Lung (tissue), 11 donors: ENCODE measurements at regions not wholly inside any gene's neighbourhood (a gene's known extent, or its start where the extent isn't known, plus 50 kb on each side); places are given as distances from the start of the nearest gene placed in this dataset.

Source experiments
- ATAC-seq: fragments of 200-7000 bp; cut with Tn5 transposase; one replicate; pipeline ENCODE4 v1.9.1; 2020; ENCODE audit warnings: moderate number of reproducible peaks; ENCODE audit not compliant: insufficient read depth, low FRiP score
- DNase-seq, 3 donors: peaks; one replicate each; pipeline ENCODE4 v3.0.0-alpha.2; 2013 to 2017
- H3K27ac ChIP-seq, 2 donors: one replicate each; pipeline ENCODE4 v1.5.1; 2013; ENCODE audit warnings: mild to moderate bottlenecking in 2 of 2, moderate library complexity in 2 of 2, control low read depth in 1 of 2, inconsistent platforms in 1 of 2, low read depth in 1 of 2, low read length in 1 of 2
- H3K27me3 ChIP-seq, 3 donors: one replicate each; pipeline ENCODE4 v1.5.1; 2013; ENCODE audit warnings: low read length in 2 of 3; ENCODE audit not compliant: control insufficient read depth in 3 of 3, insufficient read depth in 3 of 3
- H3K36me3 ChIP-seq, 4 donors: one replicate each; pipeline ENCODE4 v1.5.1; 2013; ENCODE audit warnings: low read length in 4 of 4, mild to moderate bottlenecking in 1 of 4, moderate library complexity in 1 of 4; ENCODE audit not compliant: control insufficient read depth in 4 of 4, insufficient read depth in 4 of 4
- H3K4me1 ChIP-seq, 5 donors: one replicate each; pipeline ENCODE4 v1.5.1; 2013; ENCODE audit warnings: low read length in 5 of 5, mild to moderate bottlenecking in 2 of 5, moderate library complexity in 1 of 5; ENCODE audit not compliant: control insufficient read depth in 5 of 5, insufficient read depth in 5 of 5
- H3K4me3 ChIP-seq: one replicate; pipeline ENCODE4 v1.5.1; 2013; ENCODE audit warnings: mild to moderate bottlenecking, control low read depth, moderate library complexity
- H3K9ac ChIP-seq, 2 donors: one replicate each; pipeline ENCODE4 v1.5.1; 2013; ENCODE audit warnings: low read length in 2 of 2, control low read depth in 1 of 2; ENCODE audit not compliant: insufficient read depth in 1 of 2
- H3K9me3 ChIP-seq, 4 donors: one replicate each; pipeline ENCODE4 v1.5.1; 2013; ENCODE audit warnings: low read length in 3 of 4, mild to moderate bottlenecking in 1 of 4, moderate library complexity in 1 of 4; ENCODE audit not compliant: control insufficient read depth in 4 of 4, insufficient read depth in 3 of 4
- CTCF ChIP-seq: IDR thresholded peaks from 2 replicates; pipeline ENCODE4 v1.5.1; 2012; ENCODE audit warnings: mild to moderate bottlenecking; ENCODE audit errors: control extremely low read depth, extremely low read depth
- WGBS, 2 donors: extraction: QIAGEN DNeasy Blood & Tissue Kit; methylation state at CpG; one replicate each; pipeline ENCODE4 v1.1.7; 2013; 5-methylcytosine and 5-hydroxymethylcytosine counted together
- donor health status: control.
- donor health status: control.
- donor health status: Bipolar disorder and iron deficiency.
- donor health status: healthy.
- donor health status: DM: yes; HTN: yes; CAD: no.

DNA sequence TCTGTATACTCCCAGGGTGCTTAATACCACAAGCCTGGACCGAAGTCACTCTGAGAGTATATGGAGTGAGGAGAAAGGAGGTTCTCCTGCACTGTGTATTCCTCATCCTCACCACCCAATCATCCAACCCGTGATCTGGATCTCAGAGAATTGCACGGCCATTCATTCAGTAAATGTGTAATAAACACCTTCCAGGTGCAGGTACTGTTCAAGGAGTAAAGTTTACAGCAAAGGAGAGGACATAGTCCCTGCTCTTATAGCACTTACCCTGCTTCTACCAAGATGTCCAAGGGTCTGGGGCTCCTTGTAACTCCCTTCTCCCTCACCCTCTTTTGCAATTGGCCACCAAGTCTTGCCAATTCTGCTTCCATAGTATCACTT lies 139.2 kb upstream of the JUN start:
- no peak overlapping the region for H3K9ac ChIP-seq
- H3K27ac ChIP-seq: peak overlapping the region in 1 of 2 donors; percentile 44
- TF ChIP-seq CTCF: no peak
- no peak overlapping the region for H3K4me3 ChIP-seq
- H3K27me3 ChIP-seq: no peaks in the 10 kb centered on the region
- ATAC-seq (no peak), DNase-seq (no peak)
- peaks cover 4 to 16% (median 6%) of the 10 kb centered on the region in 5 donors for H3K4me1 ChIP-seq
- H3K36me3 ChIP-seq: no peaks in the 10 kb centered on the region
- peaks cover 0 to 2% (median 0%) of the 10 kb centered on the region in 4 donors for H3K9me3 ChIP-seq
- 97 to 98% methylated on average over 3 of the region's 3 CpGs for WGBS, 2 donors

- Histone ChIP-seq H3K36me3 (no peaks in the 10 kb centered on the region), H3K4me3 (no peak overlapping the region), H3K27ac (no peak overlapping the region), H3K4me1 (peaks cover 4 to 16% (median 6%) of the 10 kb centered on the region in 5 donors), H3K9ac (no peak overlapping the region), H3K9me3 (peaks cover 0 to 2% (median 0%) of the 10 kb centered on the region in 4 donors), H3K27me3 (no peaks in the 10 kb centered on the region)
- ATAC-seq (no peak), DNase-seq (no peak)
- no peak for TF ChIP-seq CTCF
Measured at GRCh38 chr1:58924016-58924565, 140.2 kb upstream of the JUN start.

- Histone ChIP-seq H3K27me3 (no peaks in the 10 kb centered on the region), H3K4me1 (peaks cover 2 to 16% (median 6%) of the 10 kb centered on the region in 5 donors), H3K27ac (no peak overlapping the region), H3K4me3 (no peak overlapping the region), H3K9ac (no peak overlapping the region), H3K36me3 (no peaks in the 10 kb centered on the region), H3K9me3 (no peaks in the 10 kb centered on the region)
- TF ChIP-seq CTCF: no peak
- WGBS, 2 donors: 95% methylated on average over 4 of the region's 4 CpGs
- no peak for ATAC-seq
- DNase-seq: no peak
Measured at GRCh38 chr1:58924821-58925220, 141.0 kb upstream of the JUN start.

DNA sequence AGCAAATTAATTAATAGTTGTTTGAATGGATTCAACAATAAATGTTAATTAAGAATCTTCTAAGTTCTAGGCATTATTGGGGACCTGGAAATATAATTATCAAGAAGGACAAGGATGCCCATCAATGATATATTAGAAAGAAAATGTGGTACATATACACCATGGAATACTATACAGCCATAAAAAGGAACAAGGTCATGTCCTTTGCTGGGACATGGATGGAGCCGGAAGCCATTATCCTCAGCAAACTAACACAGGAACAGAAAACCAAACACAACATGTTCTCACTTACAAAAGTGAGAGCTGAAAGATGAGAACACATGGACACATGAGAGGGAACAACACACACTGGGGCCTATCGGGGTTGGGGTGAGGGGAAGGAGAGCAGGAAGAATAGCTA lies 141.4 kb upstream of the JUN start:
- Histone ChIP-seq H3K27ac (no peak overlapping the region), H3K4me1 (peaks cover 2 to 16% (median 6%) of the 10 kb centered on the region in 5 donors), H3K9ac (no peak overlapping the region), H3K36me3 (no peaks in the 10 kb centered on the region), H3K27me3 (no peaks in the 10 kb centered on the region), H3K9me3 (no peaks in the 10 kb centered on the region), H3K4me3 (no peak overlapping the region)
- 96 to 97% methylated on average over 2 of the region's 2 CpGs for WGBS, 2 donors
- ATAC-seq (no peak), DNase-seq (no peak)
- TF ChIP-seq CTCF: no peak
